ENCODE measurements at regions not wholly inside any gene's neighbourhood (a gene's known extent, or its start where the extent isn't known, plus 50 kb on each side); places are given as distances from the start of the nearest gene placed in this dataset.

GRCh38 chr1:213749558-213749957, 238.2 kb upstream of the PROX1 start:
- Histone ChIP-seq H3K9me2 (ENCODE audit: low read depth, low read length) (no peaks in the 10 kb centered on the region), H3F3A (ENCODE audit: insufficient read depth, low read length) (no peaks in the 10 kb centered on the region), H3K36me3 (ENCODE audit: insufficient read depth, low read length) (no peaks in the 10 kb centered on the region), H3K4me3 (ENCODE audit: low read depth, low read length, poor library complexity, severe bottlenecking) (no peak overlapping the region), H3K9me3 (ENCODE audit: low read length) (no peaks in the 10 kb centered on the region), H3K4me2 (ENCODE audit: low read length) (no peak overlapping the region), H4K20me1 (ENCODE audit: insufficient read depth, low read length) (no peaks in the 10 kb centered on the region), H3K27me3 (ENCODE audit: insufficient read depth, low read length) (no peaks in the 10 kb centered on the region), H3K9ac (ENCODE audit: low read length) (no peak overlapping the region), H3K27ac (ENCODE audit: low read depth, low read length, poor library complexity, severe bottlenecking) (no peak overlapping the region), H3K79me2 (ENCODE audit: insufficient read depth, low read length) (no peaks in the 10 kb centered on the region), H2AFZ (ENCODE audit: low read length) (no peak overlapping the region), H3K4me1 (ENCODE audit: insufficient read depth, low read length, severe bottlenecking) (no peaks in the 10 kb centered on the region)
- TF ChIP-seq CTCF (IDR thresholded peaks at IDR 0.05; ENCODE audit: low read length) (no peak), EZH2 (IDR thresholded peaks at IDR 0.05; ENCODE audit: borderline replicate concordance, low read length) (no peak)

GRCh38 chr1:213750231-213751063, 237.3 kb upstream of the PROX1 start:
- Histone ChIP-seq H3K27ac (ENCODE audit: low read depth, low read length, poor library complexity, severe bottlenecking) (no peak overlapping the region), H3F3A (ENCODE audit: insufficient read depth, low read length) (no peaks in the 10 kb centered on the region), H3K4me3 (ENCODE audit: low read depth, low read length, poor library complexity, severe bottlenecking) (no peak overlapping the region), H3K4me1 (ENCODE audit: insufficient read depth, low read length, severe bottlenecking) (no peaks in the 10 kb centered on the region), H3K9me3 (ENCODE audit: low read length) (no peaks in the 10 kb centered on the region), H3K9ac (ENCODE audit: low read length) (no peak overlapping the region), H3K79me2 (ENCODE audit: insufficient read depth, low read length) (no peaks in the 10 kb centered on the region), H3K4me2 (ENCODE audit: low read length) (no peak overlapping the region), H3K36me3 (ENCODE audit: insufficient read depth, low read length) (no peaks in the 10 kb centered on the region), H3K9me2 (ENCODE audit: low read depth, low read length) (no peaks in the 10 kb centered on the region), H4K20me1 (ENCODE audit: insufficient read depth, low read length) (no peaks in the 10 kb centered on the region), H3K27me3 (ENCODE audit: insufficient read depth, low read length) (no peaks in the 10 kb centered on the region), H2AFZ (ENCODE audit: low read length) (no peak overlapping the region)
- no peak for TF ChIP-seq EZH2 (IDR thresholded peaks at IDR 0.05; ENCODE audit: borderline replicate concordance, low read length)
- TF ChIP-seq CTCF (IDR thresholded peaks at IDR 0.05; ENCODE audit: low read length) = no peak

- Histone ChIP-seq H4K20me1 (ENCODE audit: insufficient read depth, low read length) (no peaks in the 10 kb centered on the region), H3K27me3 (ENCODE audit: insufficient read depth, low read length) (no peaks in the 10 kb centered on the region), H2AFZ (ENCODE audit: low read length) (no peak overlapping the region), H3K27ac (ENCODE audit: low read depth, low read length, poor library complexity, severe bottlenecking) (no peak overlapping the region), H3K79me2 (ENCODE audit: insufficient read depth, low read length) (no peaks in the 10 kb centered on the region), H3K9me3 (ENCODE audit: low read length) (no peaks in the 10 kb centered on the region), H3K4me1 (ENCODE audit: insufficient read depth, low read length, severe bottlenecking) (no peaks in the 10 kb centered on the region), H3K9ac (ENCODE audit: low read length) (no peak overlapping the region), H3F3A (ENCODE audit: insufficient read depth, low read length) (no peaks in the 10 kb centered on the region), H3K4me3 (ENCODE audit: low read depth, low read length, poor library complexity, severe bottlenecking) (no peak overlapping the region), H3K9me2 (ENCODE audit: low read depth, low read length) (no peaks in the 10 kb centered on the region), H3K4me2 (ENCODE audit: low read length) (no peak overlapping the region), H3K36me3 (ENCODE audit: insufficient read depth, low read length) (no peaks in the 10 kb centered on the region)
- no peak for TF ChIP-seq CTCF (IDR thresholded peaks at IDR 0.05; ENCODE audit: low read length)
- TF ChIP-seq EZH2 (IDR thresholded peaks at IDR 0.05; ENCODE audit: borderline replicate concordance, low read length) = no peak
These were observed 236.7 kb upstream of the PROX1 start for GRCh38 chr1:213751064-213751397.

Data from OCI-LY1 (cell line).